GM19463 (cell line): ENCODE measurements at regions not wholly inside any gene's neighbourhood (a gene's known extent, or its start where the extent isn't known, plus 50 kb on each side); places are given as distances from the start of the nearest gene placed in this dataset.
"Not testable (repeated sequence)": the region's sequence is repeated elsewhere in the genome, so short reads cannot be mapped to it uniquely, and the experiment has no call there.

Source experiments
- ATAC-seq: cut with Tn5 transposase; IDR thresholded peaks from one replicate; pipeline ENCODE4 v1.9.1; 2021; ENCODE audit warnings: mild to moderate bottlenecking, moderate library complexity; ENCODE audit not compliant: unreplicated experiment

GRCh38 chr13:22903301-22903700, 277.5 kb upstream of the SGCG start:
- no peak for ATAC-seq

- no peak for ATAC-seq
Measured at GRCh38 chr13:22903925-22904324, 276.9 kb upstream of the SGCG start.

GRCh38 chr13:22915442-22916082, 265.2 kb upstream of the SGCG start:
- peak; percentile 77 for ATAC-seq

- not testable (repeated sequence) for ATAC-seq
Measured at GRCh38 chr13:22916276-22916675, 264.5 kb upstream of the SGCG start.

- peak; percentile 42 for ATAC-seq
Measured at GRCh38 chr13:22925881-22926747, 254.7 kb upstream of the SGCG start.

GRCh38 chr13:22926748-22927400, 253.9 kb upstream of the SGCG start:
- peak; percentile 48 for ATAC-seq

- ATAC-seq, result not testable (repeated sequence)
Measured at GRCh38 chr13:22927845-22928244, 252.9 kb upstream of the SGCG start.

- ATAC-seq, result no peak
Measured at GRCh38 chr13:22929381-22930126, 251.2 kb upstream of the SGCG start.

- no peak for ATAC-seq
Measured at GRCh38 chr13:22931576-22931975, 249.2 kb upstream of the SGCG start.

GRCh38 chr13:22932632-22933412, 248.0 kb upstream of the SGCG start:
- not testable (repeated sequence) for ATAC-seq

- no peak for ATAC-seq
Measured at GRCh38 chr13:22933571-22934181, 247.1 kb upstream of the SGCG start.

GRCh38 chr13:22934744-22935523, 245.8 kb upstream of the SGCG start:
- ATAC-seq, result no peak

- no peak for ATAC-seq
Measured at GRCh38 chr13:22936228-22936627, 244.6 kb upstream of the SGCG start.

GRCh38 chr13:22937241-22937640, 243.5 kb upstream of the SGCG start:
- no peak for ATAC-seq

- ATAC-seq, result no peak
Measured at GRCh38 chr13:22937953-22938352, 242.8 kb upstream of the SGCG start.

GRCh38 chr13:22938576-22938975, 242.2 kb upstream of the SGCG start:
- ATAC-seq, result no peak

- ATAC-seq, result no peak
Measured at GRCh38 chr13:22939157-22939556, 241.6 kb upstream of the SGCG start.

GRCh38 chr13:22940090-22940710, 240.6 kb upstream of the SGCG start:
- no peak for ATAC-seq

GRCh38 chr13:22940736-22941135, 240.0 kb upstream of the SGCG start:
- no peak for ATAC-seq
